ENCODE measurements at regions not wholly inside any gene's neighbourhood (a gene's known extent, or its start where the extent isn't known, plus 50 kb on each side); places are given as distances from the start of the nearest gene placed in this dataset.

DNA sequence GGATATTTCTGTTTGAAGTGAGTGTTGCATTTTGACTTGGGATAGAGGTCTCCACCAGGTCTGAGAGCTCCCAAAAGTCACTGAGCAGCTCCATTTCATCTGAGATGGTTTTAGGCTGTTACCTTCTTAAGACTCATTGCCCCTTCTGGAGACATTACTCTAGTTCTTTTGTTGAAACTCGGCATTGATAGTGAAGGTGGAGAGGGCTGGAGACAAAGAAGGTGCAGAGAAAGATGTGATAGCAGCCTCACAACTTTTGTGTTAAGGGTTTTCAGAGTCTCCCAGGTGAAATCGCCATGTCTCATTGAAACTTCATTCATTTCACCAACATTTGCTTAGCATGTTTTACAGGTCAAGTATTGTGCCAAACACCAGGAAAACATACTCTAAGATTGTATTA is 219.6 kb downstream of the INSIG2 start:
- TF ChIP-seq, protein P1, sequence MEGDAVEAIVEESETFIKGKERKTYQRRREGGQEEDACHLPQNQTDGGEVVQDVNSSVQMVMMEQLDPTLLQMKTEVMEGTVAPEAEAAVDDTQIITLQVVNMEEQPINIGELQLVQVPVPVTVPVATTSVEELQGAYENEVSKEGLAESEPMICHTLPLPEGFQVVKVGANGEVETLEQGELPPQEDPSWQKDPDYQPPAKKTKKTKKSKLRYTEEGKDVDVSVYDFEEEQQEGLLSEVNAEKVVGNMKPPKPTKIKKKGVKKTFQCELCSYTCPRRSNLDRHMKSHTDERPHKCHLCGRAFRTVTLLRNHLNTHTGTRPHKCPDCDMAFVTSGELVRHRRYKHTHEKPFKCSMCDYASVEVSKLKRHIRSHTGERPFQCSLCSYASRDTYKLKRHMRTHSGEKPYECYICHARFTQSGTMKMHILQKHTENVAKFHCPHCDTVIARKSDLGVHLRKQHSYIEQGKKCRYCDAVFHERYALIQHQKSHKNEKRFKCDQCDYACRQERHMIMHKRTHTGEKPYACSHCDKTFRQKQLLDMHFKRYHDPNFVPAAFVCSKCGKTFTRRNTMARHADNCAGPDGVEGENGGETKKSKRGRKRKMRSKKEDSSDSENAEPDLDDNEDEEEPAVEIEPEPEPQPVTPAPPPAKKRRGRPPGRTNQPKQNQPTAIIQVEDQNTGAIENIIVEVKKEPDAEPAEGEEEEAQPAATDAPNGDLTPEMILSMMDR (IDR thresholded peaks at IDR 0.05; ENCODE audit: low read depth, low read length, poor library complexity, severe bottlenecking) = no peak
- no peak for TF ChIP-seq EZH2phosphoT487 (IDR thresholded peaks at IDR 0.05; ENCODE audit: borderline replicate concordance, low read length)

Measured in DOHH2 (cell line).